ENCODE measurements at regions not wholly inside any gene's neighbourhood (a gene's known extent, or its start where the extent isn't known, plus 50 kb on each side); places are given as distances from the start of the nearest gene placed in this dataset.

- H3K4me1 ChIP-seq (ENCODE audit: control insufficient read depth, low read depth, low read length) = no peaks in the 10 kb centered on the region
- no peak overlapping the region for H4K5ac ChIP-seq (ENCODE audit: low read length)
- no peak overlapping the region for H3K4me2 ChIP-seq (ENCODE audit: low read length)
- no peak overlapping the region for H3K27ac ChIP-seq (ENCODE audit: low read depth, low read length)
- no peak overlapping the region for H3K4me3 ChIP-seq (ENCODE audit: low read length)
- H2BK120ac ChIP-seq (ENCODE audit: low read depth, low read length) = no peak overlapping the region
- no peak overlapping the region for H3K4ac ChIP-seq (ENCODE audit: low read depth, low read length)
- no peak overlapping the region for H4K8ac ChIP-seq (ENCODE audit: low read depth, low read length)
- H3K18ac ChIP-seq (ENCODE audit: low read length) = no peak overlapping the region
- H3K36me3 ChIP-seq (ENCODE audit: control insufficient read depth, insufficient read depth, low read length) = no peaks in the 10 kb centered on the region
- H3K23ac ChIP-seq (ENCODE audit: low read length) = no peak overlapping the region
- no peak overlapping the region for H3K9ac ChIP-seq (ENCODE audit: low read length)
- H2BK15ac ChIP-seq (replicated peaks; ENCODE audit: low read depth) = no peak overlapping the region
- no peaks in the 10 kb centered on the region for H3K27me3 ChIP-seq (ENCODE audit: insufficient read depth, low read length, poor library complexity)
- no peaks in the 10 kb centered on the region for H3K79me1 ChIP-seq (ENCODE audit: low read length)
- WGBS (ENCODE audit: extremely low coverage, insufficient coverage, low lambda C conversion rate) = no CpG with 5 or more reads among the region's 3 CpGs
- H3K79me2 ChIP-seq (ENCODE audit: control insufficient read depth, insufficient read depth, low read length) = no peaks in the 10 kb centered on the region
- no peak overlapping the region for H2BK5ac ChIP-seq (ENCODE audit: low read length)
- DNase-seq = no peak
- no peak overlapping the region for H2AK5ac ChIP-seq (ENCODE audit: low read length)
- H3K56ac ChIP-seq (ENCODE audit: low read length) = no peak overlapping the region
Measured at GRCh38 chr6:140318408-140318807, 944.0 kb upstream of the CITED2 start.

- H3K23ac ChIP-seq (ENCODE audit: low read length) = no peak overlapping the region
- no peaks in the 10 kb centered on the region for H3K36me3 ChIP-seq (ENCODE audit: control insufficient read depth, insufficient read depth, low read length)
- H2BK15ac ChIP-seq (replicated peaks; ENCODE audit: low read depth) = no peak overlapping the region
- no peak overlapping the region for H2BK120ac ChIP-seq (ENCODE audit: low read depth, low read length)
- H4K5ac ChIP-seq (ENCODE audit: low read length) = no peak overlapping the region
- no peak overlapping the region for H3K4me2 ChIP-seq (ENCODE audit: low read length)
- no peak overlapping the region for H3K27ac ChIP-seq (ENCODE audit: low read depth, low read length)
- no peak overlapping the region for H3K18ac ChIP-seq (ENCODE audit: low read length)
- H3K9ac ChIP-seq (ENCODE audit: low read length) = no peak overlapping the region
- no peak overlapping the region for H3K56ac ChIP-seq (ENCODE audit: low read length)
- H3K4ac ChIP-seq (ENCODE audit: low read depth, low read length) = no peak overlapping the region
- no peaks in the 10 kb centered on the region for H3K79me2 ChIP-seq (ENCODE audit: control insufficient read depth, insufficient read depth, low read length)
- H2AK5ac ChIP-seq (ENCODE audit: low read length) = no peak overlapping the region
- no peaks in the 10 kb centered on the region for H3K27me3 ChIP-seq (ENCODE audit: insufficient read depth, low read length, poor library complexity)
- no CpG with 5 or more reads among the region's 2 CpGs for WGBS (ENCODE audit: extremely low coverage, insufficient coverage, low lambda C conversion rate)
- H3K79me1 ChIP-seq (ENCODE audit: low read length) = no peaks in the 10 kb centered on the region
- H3K4me1 ChIP-seq (ENCODE audit: control insufficient read depth, low read depth, low read length) = no peaks in the 10 kb centered on the region
- no peak overlapping the region for H2BK5ac ChIP-seq (ENCODE audit: low read length)
- no peak for DNase-seq
- no peak overlapping the region for H4K8ac ChIP-seq (ENCODE audit: low read depth, low read length)
- H3K4me3 ChIP-seq (ENCODE audit: low read length) = no peak overlapping the region
Measured at GRCh38 chr6:140317950-140318349, 943.5 kb upstream of the CITED2 start.

GRCh38 chr6:140316966-140317365 lies 942.5 kb upstream of the CITED2 start:
- Histone ChIP-seq H3K56ac (ENCODE audit: low read length) (no peak overlapping the region), H3K27ac (ENCODE audit: low read depth, low read length) (no peak overlapping the region), H3K4me3 (ENCODE audit: low read length) (no peak overlapping the region), H4K5ac (ENCODE audit: low read length) (no peak overlapping the region), H3K79me2 (ENCODE audit: control insufficient read depth, insufficient read depth, low read length) (no peaks in the 10 kb centered on the region), H3K9ac (ENCODE audit: low read length) (no peak overlapping the region), H3K18ac (ENCODE audit: low read length) (no peak overlapping the region), H3K4ac (ENCODE audit: low read depth, low read length) (no peak overlapping the region), H3K36me3 (ENCODE audit: control insufficient read depth, insufficient read depth, low read length) (no peaks in the 10 kb centered on the region), H3K27me3 (ENCODE audit: insufficient read depth, low read length, poor library complexity) (no peaks in the 10 kb centered on the region), H3K4me2 (ENCODE audit: low read length) (no peak overlapping the region), H2BK15ac (replicated peaks; ENCODE audit: low read depth) (no peak overlapping the region), H2BK120ac (ENCODE audit: low read depth, low read length) (no peak overlapping the region), H3K79me1 (ENCODE audit: low read length) (no peaks in the 10 kb centered on the region), H2BK5ac (ENCODE audit: low read length) (no peak overlapping the region), H2AK5ac (ENCODE audit: low read length) (no peak overlapping the region), H3K4me1 (ENCODE audit: control insufficient read depth, low read depth, low read length) (no peaks in the 10 kb centered on the region), H3K23ac (ENCODE audit: low read length) (no peak overlapping the region), H4K8ac (ENCODE audit: low read depth, low read length) (no peak overlapping the region)
- no peak for DNase-seq
- WGBS (ENCODE audit: extremely low coverage, insufficient coverage, low lambda C conversion rate) = no CpG with 5 or more reads among the region's 4 CpGs

- Histone ChIP-seq H3K79me1 (ENCODE audit: low read length) (no peaks in the 10 kb centered on the region), H2BK15ac (replicated peaks; ENCODE audit: low read depth) (no peak overlapping the region), H3K4ac (ENCODE audit: low read depth, low read length) (no peak overlapping the region), H3K79me2 (ENCODE audit: control insufficient read depth, insufficient read depth, low read length) (no peaks in the 10 kb centered on the region), H2BK5ac (ENCODE audit: low read length) (no peak overlapping the region), H3K4me3 (ENCODE audit: low read length) (no peak overlapping the region), H3K36me3 (ENCODE audit: control insufficient read depth, insufficient read depth, low read length) (no peaks in the 10 kb centered on the region), H4K8ac (ENCODE audit: low read depth, low read length) (no peak overlapping the region), H4K5ac (ENCODE audit: low read length) (no peak overlapping the region), H3K9ac (ENCODE audit: low read length) (no peak overlapping the region), H2AK5ac (ENCODE audit: low read length) (no peak overlapping the region), H3K4me2 (ENCODE audit: low read length) (no peak overlapping the region), H2BK120ac (ENCODE audit: low read depth, low read length) (no peak overlapping the region), H3K56ac (ENCODE audit: low read length) (no peak overlapping the region), H3K23ac (ENCODE audit: low read length) (no peak overlapping the region), H3K4me1 (ENCODE audit: control insufficient read depth, low read depth, low read length) (no peaks in the 10 kb centered on the region), H3K27me3 (ENCODE audit: insufficient read depth, low read length, poor library complexity) (no peaks in the 10 kb centered on the region), H3K27ac (ENCODE audit: low read depth, low read length) (no peak overlapping the region), H3K18ac (ENCODE audit: low read length) (no peak overlapping the region)
- WGBS (ENCODE audit: extremely low coverage, insufficient coverage, low lambda C conversion rate) = no CpG with 5 or more reads among the region's 2 CpGs
- DNase-seq = no peak
Measured at GRCh38 chr6:140314682-140315081, 940.2 kb upstream of the CITED2 start.

GRCh38 chr6:140311146-140311545 lies 936.7 kb upstream of the CITED2 start:
- H2AK5ac ChIP-seq (ENCODE audit: low read length) = no peak overlapping the region
- no peak overlapping the region for H4K8ac ChIP-seq (ENCODE audit: low read depth, low read length)
- H3K18ac ChIP-seq (ENCODE audit: low read length) = no peak overlapping the region
- no peak overlapping the region for H3K4ac ChIP-seq (ENCODE audit: low read depth, low read length)
- no peak overlapping the region for H3K4me2 ChIP-seq (ENCODE audit: low read length)
- H3K4me1 ChIP-seq (ENCODE audit: control insufficient read depth, low read depth, low read length) = no peaks in the 10 kb centered on the region
- no peak overlapping the region for H3K4me3 ChIP-seq (ENCODE audit: low read length)
- no peaks in the 10 kb centered on the region for H3K36me3 ChIP-seq (ENCODE audit: control insufficient read depth, insufficient read depth, low read length)
- H3K27me3 ChIP-seq (ENCODE audit: insufficient read depth, low read length, poor library complexity) = no peaks in the 10 kb centered on the region
- H2BK15ac ChIP-seq (replicated peaks; ENCODE audit: low read depth) = no peak overlapping the region
- H3K79me1 ChIP-seq (ENCODE audit: low read length) = no peaks in the 10 kb centered on the region
- no peak for DNase-seq
- H3K56ac ChIP-seq (ENCODE audit: low read length) = no peak overlapping the region
- no peak overlapping the region for H2BK120ac ChIP-seq (ENCODE audit: low read depth, low read length)
- no peak overlapping the region for H4K5ac ChIP-seq (ENCODE audit: low read length)
- H3K23ac ChIP-seq (ENCODE audit: low read length) = no peak overlapping the region
- H3K79me2 ChIP-seq (ENCODE audit: control insufficient read depth, insufficient read depth, low read length) = no peaks in the 10 kb centered on the region
- no peak overlapping the region for H3K9ac ChIP-seq (ENCODE audit: low read length)
- H2BK5ac ChIP-seq (ENCODE audit: low read length) = no peak overlapping the region
- no peak overlapping the region for H3K27ac ChIP-seq (ENCODE audit: low read depth, low read length)

- Histone ChIP-seq H3K27ac (ENCODE audit: low read depth, low read length) (no peak overlapping the region), H2BK15ac (replicated peaks; ENCODE audit: low read depth) (no peak overlapping the region), H2AK5ac (ENCODE audit: low read length) (no peak overlapping the region), H3K36me3 (ENCODE audit: control insufficient read depth, insufficient read depth, low read length) (no peaks in the 10 kb centered on the region), H3K27me3 (ENCODE audit: insufficient read depth, low read length, poor library complexity) (no peaks in the 10 kb centered on the region), H3K18ac (ENCODE audit: low read length) (no peak overlapping the region), H4K5ac (ENCODE audit: low read length) (no peak overlapping the region), H3K9ac (ENCODE audit: low read length) (no peak overlapping the region), H3K23ac (ENCODE audit: low read length) (peak overlapping the region; percentile 24), H3K4ac (ENCODE audit: low read depth, low read length) (no peak overlapping the region), H3K4me3 (ENCODE audit: low read length) (no peak overlapping the region), H2BK120ac (ENCODE audit: low read depth, low read length) (no peak overlapping the region), H3K79me1 (ENCODE audit: low read length) (no peaks in the 10 kb centered on the region), H3K79me2 (ENCODE audit: control insufficient read depth, insufficient read depth, low read length) (no peaks in the 10 kb centered on the region), H3K4me2 (ENCODE audit: low read length) (no peak overlapping the region), H3K4me1 (ENCODE audit: control insufficient read depth, low read depth, low read length) (no peaks in the 10 kb centered on the region), H3K56ac (ENCODE audit: low read length) (no peak overlapping the region), H2BK5ac (ENCODE audit: low read length) (no peak overlapping the region), H4K8ac (ENCODE audit: low read depth, low read length) (no peak overlapping the region)
- DNase-seq = no peak
- WGBS (ENCODE audit: extremely low coverage, insufficient coverage, low lambda C conversion rate) = no CpG with 5 or more reads among the region's 8 CpGs
Measured at GRCh38 chr6:140303218-140303949, 928.9 kb upstream of the CITED2 start.

Measured in mesendoderm (in vitro differentiated cells).